Endothelial cell of umbilical vein (primary cell): ENCODE measurements at regions not wholly inside any gene's neighbourhood (a gene's known extent, or its start where the extent isn't known, plus 50 kb on each side); places are given as distances from the start of the nearest gene placed in this dataset.

Experiments
- BruUV-seq: library from RNA; stranded (reverse); fragments of 400-500 nt; replicated peaks from 2 replicates; lab custom pipeline; 2021; lab: Mats Ljungman, UMichigan
- CTCF ChIA-PET: fragments of 300-600, 350-600 bp; sonication (Branson Sonifier 250); formaldehyde crosslinking; loops from one replicate; lab custom pipeline; 2021; ENCODE audit warnings: antibody characterized with exemption, inconsistent platforms; lab: Charles Lee
- POLR2A ChIA-PET: fragments of 300-600, 350-600 bp; sonication (Branson Sonifier 250); formaldehyde crosslinking; loops from one replicate; lab custom pipeline; 2021; ENCODE audit warnings: antibody characterized with exemption, inconsistent platforms; lab: Charles Lee
- DNase-seq: peaks from one replicate; pipeline ENCODE4 v3.0.0-alpha.2; 2011; ENCODE audit warnings: low read depth, low spot score
- FAIRE-seq: peaks from 2 replicates; lab custom pipeline; 2011; peaks lifted over from hg19 to GRCh38; lab: Jason Lieb, UNC
- H2AFZ ChIP-seq: 2 replicates; pipeline ENCODE4 v1.6.0; 2012; ENCODE audit warnings: low read depth, low read length, control low read depth, inconsistent platforms
- H3K27ac ChIP-seq: 2 replicates; pipeline ENCODE4 v1.5.1; 2011; ENCODE audit warnings: low read depth, mild to moderate bottlenecking, control low read depth, low read length, moderate library complexity; ENCODE audit not compliant: insufficient read depth
- H3K27me3 ChIP-seq, 2 experiments: 2 replicates each; pipeline versions ENCODE4 v1.6.0 to v1.6.1; 2011; ENCODE audit warnings: low read length in 2 of 2, mixed read lengths in 1 of 2; ENCODE audit not compliant: control insufficient read depth in 2 of 2, insufficient read depth in 2 of 2
- H3K36me3 ChIP-seq, 2 experiments: 2 replicates in 1 of 2; 3 replicates in 1 of 2; pipeline ENCODE4 v1.5.1; 2011; ENCODE audit warnings: low read length in 2 of 2, mild to moderate bottlenecking in 1 of 2, moderate library complexity in 1 of 2; ENCODE audit not compliant: control insufficient read depth in 2 of 2, insufficient read depth in 2 of 2; ENCODE audit errors: extremely low read depth in 1 of 2
- H3K4me1 ChIP-seq: 3 replicates; pipeline ENCODE4 v1.5.1; 2011; ENCODE audit warnings: mild to moderate bottlenecking, low read length; ENCODE audit not compliant: control insufficient read depth, insufficient read depth; ENCODE audit errors: extremely low read depth
- H3K4me2 ChIP-seq: 2 replicates; pipeline ENCODE4 v1.6.1; 2011; ENCODE audit warnings: low read length, control low read depth, mixed read lengths; ENCODE audit not compliant: insufficient read depth
- H3K4me3 ChIP-seq, 3 experiments: fragments of 200-600 bp in 1 of 3; sonication (generic), shearing (Covaris generic) in 1 of 3; replicated peaks in 1 of 3; 2 replicates each; pipeline ENCODE4 v1.5.1; 2011 to 2016; ENCODE audit warnings: control low read depth in 3 of 3, low read length in 3 of 3, mild to moderate bottlenecking in 2 of 3, inconsistent platforms in 1 of 3, low read depth in 1 of 3, moderate library complexity in 1 of 3; ENCODE audit not compliant: insufficient read depth in 1 of 3
- H3K79me2 ChIP-seq: 2 replicates; pipeline ENCODE4 v1.6.0; 2012; ENCODE audit warnings: low read length, inconsistent platforms; ENCODE audit not compliant: control insufficient read depth, insufficient read depth
- H3K9ac ChIP-seq: replicated peaks from 2 replicates; pipeline ENCODE3; 2011; ENCODE audit warnings: low read length, control low read depth; ENCODE audit not compliant: insufficient read depth; ENCODE audit errors: extremely low read depth
- H3K9me1 ChIP-seq: replicated peaks from 3 replicates; pipeline ENCODE4 v1.6.0; 2011; ENCODE audit warnings: mild to moderate bottlenecking, low read length; ENCODE audit not compliant: control insufficient read depth, insufficient read depth; ENCODE audit errors: extremely low read depth
- H3K9me3 ChIP-seq: replicated peaks from 2 replicates; pipeline ENCODE4 v1.5.1; 2012; ENCODE audit warnings: low read length, inconsistent platforms; ENCODE audit not compliant: control insufficient read depth, insufficient read depth
- H4K20me1 ChIP-seq: replicated peaks from 2 replicates; pipeline ENCODE3; 2011; ENCODE audit warnings: mild to moderate bottlenecking, low read length; ENCODE audit not compliant: control insufficient read depth, insufficient read depth; ENCODE audit errors: extremely low read depth
- CTCF ChIP-seq, 2 donors: IDR thresholded peaks; 1 replicate in 1 of 2; 2 replicates in 1 of 2; pipeline ENCODE4 v1.5.1; 2011; ENCODE audit warnings: low read length in 2 of 2, mild to moderate bottlenecking in 2 of 2, moderate library complexity in 2 of 2, control low read depth in 1 of 2, inconsistent platforms in 1 of 2, low read depth in 1 of 2; ENCODE audit not compliant: insufficient read depth in 1 of 2; ENCODE audit errors: extremely low read depth in 1 of 2
- EZH2 ChIP-seq: IDR thresholded peaks from 2 replicates; pipeline ENCODE4 v1.6.1; 2012; ENCODE audit warnings: borderline replicate concordance, low read depth, mild to moderate bottlenecking, moderate library complexity, low read length, inconsistent platforms; ENCODE audit not compliant: severe bottlenecking
- FOS ChIP-seq: IDR thresholded peaks from 2 replicates; pipeline ENCODE4 v1.6.1; 2011; ENCODE audit warnings: mild to moderate bottlenecking, low read length, moderate library complexity, borderline replicate concordance; ENCODE audit not compliant: insufficient read depth
- GATA2 ChIP-seq: IDR thresholded peaks from 2 replicates; pipeline ENCODE4 v1.7.0; 2011; ENCODE audit warnings: low read depth, mild to moderate bottlenecking, moderate library complexity, mixed read lengths, low read length; ENCODE audit not compliant: insufficient read length, insufficient read depth
- JUN ChIP-seq: IDR thresholded peaks from 2 replicates; pipeline ENCODE4 v1.6.1; 2011; ENCODE audit warnings: borderline replicate concordance, low read depth; ENCODE audit not compliant: insufficient read length, insufficient read depth
- MAX ChIP-seq: IDR thresholded peaks from 2 replicates; pipeline ENCODE4 v1.6.1; 2011; ENCODE audit not compliant: insufficient read depth, insufficient read length
- MYC ChIP-seq: IDR thresholded peaks from one replicate; pipeline ENCODE4 v1.6.1; 2011; ENCODE audit warnings: mild to moderate bottlenecking, low read depth, low read length
- POLR2A ChIP-seq: IDR thresholded peaks from 2 replicates; pipeline ENCODE4 v1.6.1; 2012; ENCODE audit warnings: low read depth, mild to moderate bottlenecking, control low read depth, low read length
- POLR2AphosphoS5 ChIP-seq: IDR thresholded peaks from 2 replicates; pipeline ENCODE4 v1.6.1; 2012; ENCODE audit warnings: low read depth, mild to moderate bottlenecking, control low read depth, low read length, moderate library complexity; ENCODE audit not compliant: insufficient read depth
- dilution Hi-C: fragments of 300-500 bp; cut with MboI; formaldehyde crosslinking; loops from one replicate; pipeline ENCODE4 v1.15.0; 2019; ENCODE audit warnings: low sequenced_read_pairs; ENCODE audit not compliant: extremely low pct_ligation_motif_present
- intact Hi-C: fragments of 100-400 bp; cut with micrococcal nuclease; formaldehyde crosslinking; loops from one replicate; pipeline ENCODE4 v1.10.0; 2022

- Histone ChIP-seq H3K4me3 (no peak overlapping the region), H4K20me1 (no peaks in the 10 kb centered on the region), H3K9ac (no peak overlapping the region), H3K4me2 (no peak overlapping the region), H3K27ac (no peak overlapping the region), H3K36me3 (no peaks in the 10 kb centered on the region), H3K4me1 (no peaks in the 10 kb centered on the region), H3K9me3 (peaks cover 2% of the 10 kb centered on the region), H3K9me1 (no peaks in the 10 kb centered on the region), H3K79me2 (no peaks in the 10 kb centered on the region), H3K27me3 (no peaks in the 10 kb centered on the region), H2AFZ (no peak overlapping the region)
- no peak for TF ChIP-seq MYC
- no peak for TF ChIP-seq JUN
- TF ChIP-seq EZH2 = no peak
- TF ChIP-seq FOS = no peak
- TF ChIP-seq GATA2 = no peak
- TF ChIP-seq CTCF (IDR thresholded peaks at IDR 0.05; ENCODE audit: extremely low read depth in 1 of 2, insufficient read depth in 1 of 2, low read depth in 1 of 2, low read length in 2 of 2) = no peak
- no peak for TF ChIP-seq MAX
- TF ChIP-seq POLR2AphosphoS5 = no peak
- no peak for TF ChIP-seq POLR2A
- ChIA-PET CTCF (no interaction called here), POLR2A (no interaction called here)
- FAIRE-seq (no peak), DNase-seq (no peak)
- dilution Hi-C loops = no loop called here
- no TSS peak for BruUV-seq
- intact Hi-C loops = no loop called here
Measured at GRCh38 chr6:163844357-163844756, 429.8 kb downstream of the QKI start.
